ENCODE measurements at regions not wholly inside any gene's neighbourhood (a gene's known extent, or its start where the extent isn't known, plus 50 kb on each side); places are given as distances from the start of the nearest gene placed in this dataset.

DNA sequence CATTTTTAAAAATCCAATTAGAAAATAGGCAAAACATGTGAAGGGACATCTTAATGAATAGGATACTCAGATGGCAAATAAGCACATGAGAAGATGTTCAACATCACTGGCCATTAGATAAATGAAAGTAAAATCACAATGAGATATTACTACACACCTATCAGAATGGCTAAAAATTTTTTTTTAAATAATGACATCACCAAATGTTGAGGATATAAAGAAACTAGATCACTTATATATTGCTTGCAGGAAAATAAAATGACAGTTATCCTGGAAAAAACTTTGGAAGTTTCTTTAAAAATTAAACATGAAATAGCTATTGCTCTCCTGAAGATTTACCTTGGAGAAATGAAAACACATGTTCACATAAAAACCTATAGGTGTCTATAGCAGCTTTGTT lies 127.8 kb downstream of the ALOX5 start:
- H3K27me3 ChIP-seq (replicated peaks; ENCODE audit: control insufficient read depth, insufficient read depth, low read length), result no peaks in the 10 kb centered on the region
- H3K4me3 ChIP-seq (replicated peaks; ENCODE audit: low read depth, low read length), result no peak overlapping the region
- H3K36me3 ChIP-seq (ENCODE audit: control insufficient read depth, insufficient read depth, low read length), result no peaks in the 10 kb centered on the region
- no peak for DNase-seq (ENCODE audit: extremely low read depth, insufficient read length)
- TF ChIP-seq, protein P1, sequence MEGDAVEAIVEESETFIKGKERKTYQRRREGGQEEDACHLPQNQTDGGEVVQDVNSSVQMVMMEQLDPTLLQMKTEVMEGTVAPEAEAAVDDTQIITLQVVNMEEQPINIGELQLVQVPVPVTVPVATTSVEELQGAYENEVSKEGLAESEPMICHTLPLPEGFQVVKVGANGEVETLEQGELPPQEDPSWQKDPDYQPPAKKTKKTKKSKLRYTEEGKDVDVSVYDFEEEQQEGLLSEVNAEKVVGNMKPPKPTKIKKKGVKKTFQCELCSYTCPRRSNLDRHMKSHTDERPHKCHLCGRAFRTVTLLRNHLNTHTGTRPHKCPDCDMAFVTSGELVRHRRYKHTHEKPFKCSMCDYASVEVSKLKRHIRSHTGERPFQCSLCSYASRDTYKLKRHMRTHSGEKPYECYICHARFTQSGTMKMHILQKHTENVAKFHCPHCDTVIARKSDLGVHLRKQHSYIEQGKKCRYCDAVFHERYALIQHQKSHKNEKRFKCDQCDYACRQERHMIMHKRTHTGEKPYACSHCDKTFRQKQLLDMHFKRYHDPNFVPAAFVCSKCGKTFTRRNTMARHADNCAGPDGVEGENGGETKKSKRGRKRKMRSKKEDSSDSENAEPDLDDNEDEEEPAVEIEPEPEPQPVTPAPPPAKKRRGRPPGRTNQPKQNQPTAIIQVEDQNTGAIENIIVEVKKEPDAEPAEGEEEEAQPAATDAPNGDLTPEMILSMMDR (IDR thresholded peaks at IDR 0.05; ENCODE audit: insufficient read depth, low read length, poor library complexity, severe bottlenecking), result no peak

DNA sequence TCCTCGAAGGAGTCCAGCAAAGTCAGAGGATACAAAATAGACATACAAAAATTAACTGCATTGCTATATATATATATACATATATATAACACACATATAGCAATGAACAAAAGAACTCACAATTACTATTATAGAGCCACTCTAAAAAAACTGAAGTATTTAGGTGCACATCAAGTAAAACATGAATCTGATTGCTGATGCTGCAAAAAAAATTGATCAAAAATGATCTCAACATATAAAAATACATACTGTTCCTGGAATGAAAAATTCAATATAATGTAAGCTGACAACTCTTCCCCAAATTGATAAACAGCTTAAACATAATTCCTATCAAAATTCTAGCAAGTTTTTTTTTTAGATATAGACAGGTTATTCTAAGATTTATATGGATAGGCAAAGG lies 126.8 kb downstream of the ALOX5 start:
- DNase-seq (ENCODE audit: extremely low read depth, insufficient read length), result no peak
- Histone ChIP-seq H3K36me3 (ENCODE audit: control insufficient read depth, insufficient read depth, low read length) (no peaks in the 10 kb centered on the region), H3K4me3 (replicated peaks; ENCODE audit: low read depth, low read length) (no peak overlapping the region), H3K27me3 (replicated peaks; ENCODE audit: control insufficient read depth, insufficient read depth, low read length) (no peaks in the 10 kb centered on the region)
- TF ChIP-seq, protein P1 (IDR thresholded peaks at IDR 0.05; ENCODE audit: insufficient read depth, low read length, poor library complexity, severe bottlenecking), result no peak

DNA sequence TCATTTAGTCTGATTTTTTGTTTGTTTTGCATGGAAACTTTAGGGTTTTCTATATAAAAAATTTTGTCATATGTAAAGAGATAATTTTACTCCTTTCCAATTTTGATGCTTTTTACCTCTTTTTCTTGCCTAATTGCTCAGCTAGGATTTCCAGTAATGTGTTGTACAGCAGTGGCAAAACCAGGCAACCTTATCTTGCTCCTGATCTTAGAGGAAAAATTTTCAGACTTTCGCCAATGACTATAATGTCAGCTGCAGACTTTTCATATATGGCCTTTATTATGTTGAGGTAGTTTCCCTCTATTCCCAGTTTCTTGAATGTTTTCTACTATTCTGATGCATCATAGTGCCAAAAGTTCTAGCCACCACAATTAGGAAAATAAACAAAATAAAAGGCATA lies 126.3 kb downstream of the ALOX5 start:
- TF ChIP-seq, protein P1 (IDR thresholded peaks at IDR 0.05; ENCODE audit: insufficient read depth, low read length, poor library complexity, severe bottlenecking), result no peak
- no peaks in the 10 kb centered on the region for H3K36me3 ChIP-seq (ENCODE audit: control insufficient read depth, insufficient read depth, low read length)
- H3K27me3 ChIP-seq (replicated peaks; ENCODE audit: control insufficient read depth, insufficient read depth, low read length), result no peaks in the 10 kb centered on the region
- no peak for DNase-seq (ENCODE audit: extremely low read depth, insufficient read length)
- H3K4me3 ChIP-seq (replicated peaks; ENCODE audit: low read depth, low read length), result no peak overlapping the region

DNA sequence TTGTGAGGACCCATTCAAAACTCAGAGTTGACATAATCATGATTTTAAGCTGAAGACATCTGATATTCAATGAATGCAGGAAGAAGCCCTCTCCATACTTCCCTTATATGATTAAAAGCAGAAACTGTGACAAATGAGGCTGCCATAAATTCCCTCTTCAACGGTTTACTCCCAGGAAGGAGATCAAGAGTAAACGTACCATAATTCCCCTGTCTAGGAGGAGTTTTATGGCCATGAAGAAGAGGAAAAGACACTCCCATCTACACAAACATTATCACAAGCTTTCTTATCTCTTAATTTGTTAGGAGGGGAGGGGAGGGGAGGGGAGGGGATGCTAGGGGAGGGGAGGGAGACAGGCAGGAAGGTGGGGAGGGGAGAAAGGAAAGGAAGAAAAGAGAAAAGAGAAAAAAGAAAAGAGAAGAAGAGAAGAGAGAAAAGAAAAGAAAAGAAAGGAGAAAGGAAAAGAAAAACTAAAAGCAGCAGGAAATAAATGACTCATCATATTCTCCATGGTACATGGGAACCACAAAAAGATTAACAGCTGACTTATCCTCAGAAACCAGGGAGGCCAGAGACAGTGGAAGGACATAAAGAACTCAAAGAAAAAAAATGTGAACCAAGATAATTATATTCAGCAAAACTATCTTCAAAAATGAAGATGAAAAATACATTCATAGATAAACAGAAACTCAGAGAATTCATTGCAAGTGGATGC lies 121.6 kb downstream of the ALOX5 start:
- no peaks in the 10 kb centered on the region for H3K36me3 ChIP-seq (ENCODE audit: control insufficient read depth, insufficient read depth, low read length)
- DNase-seq (ENCODE audit: extremely low read depth, insufficient read length), result no peak
- no peaks in the 10 kb centered on the region for H3K27me3 ChIP-seq (replicated peaks; ENCODE audit: control insufficient read depth, insufficient read depth, low read length)
- TF ChIP-seq, protein P1 (IDR thresholded peaks at IDR 0.05; ENCODE audit: insufficient read depth, low read length, poor library complexity, severe bottlenecking), result no peak
- no peak overlapping the region for H3K4me3 ChIP-seq (replicated peaks; ENCODE audit: low read depth, low read length)

All from GM06990 (cell line).